ENCODE measurements at regions not wholly inside any gene's neighbourhood (a gene's known extent, or its start where the extent isn't known, plus 50 kb on each side); places are given as distances from the start of the nearest gene placed in this dataset.

- Histone ChIP-seq H3K27ac (ENCODE audit: low read depth, low read length) (no peak overlapping the region), H3K79me2 (ENCODE audit: insufficient read depth, low read length) (no peaks in the 10 kb centered on the region), H2AFZ (ENCODE audit: low read depth, low read length, poor library complexity, severe bottlenecking) (no peak overlapping the region), H3K9me2 (ENCODE audit: insufficient read depth) (no peaks in the 10 kb centered on the region), H3K4me1 (ENCODE audit: control insufficient read depth in 1 of 2, insufficient read depth in 2 of 2, low read length in 2 of 2) (no peaks in the 10 kb centered on the region), H3K4me2 (ENCODE audit: low read length) (no peak overlapping the region), H3K9me3 (ENCODE audit: control insufficient read depth in 1 of 2, insufficient read depth in 1 of 2, low read depth in 1 of 2, low read length in 2 of 2) (no peaks in the 10 kb centered on the region), H3K36me3 (ENCODE audit: control insufficient read depth in 1 of 2, insufficient read depth in 2 of 2, low read length in 2 of 2) (no peaks in the 10 kb centered on the region), H3K27me3 (ENCODE audit: insufficient read depth, low read length) (0 out of 2 replicates have a peak, but pooled peaks cover 12% of the 10 kb centered on the region), H3K9ac (ENCODE audit: low read length) (no peak overlapping the region), H3K4me3 (replicated peaks in 1 of 2; ENCODE audit: low read depth in 1 of 2, low read length in 2 of 2) (no peak overlapping the region), H4K20me1 (ENCODE audit: insufficient read depth) (no peaks in the 10 kb centered on the region)
- ATAC-seq (no peak), DNase-seq (ENCODE audit: low read depth, low spot score) (no peak)
- ChIA-PET RAD21 (ENCODE audit: low non-redundant PET in 1 of 2, low total read pairs in 2 of 2, uncharacterized antibody in 2 of 2, unreplicated experiment in 2 of 2) (no interaction called here), CTCF (no interaction called here), POLR2A (no interaction called here)
- intact Hi-C loops (cut with micrococcal nuclease), result no loop called here
- no peak for TF ChIP-seq FOSL1 (IDR thresholded peaks at IDR 0.05; ENCODE audit: low read depth)
- no peak for TF ChIP-seq EZH2phosphoT487 (IDR thresholded peaks at IDR 0.05; ENCODE audit: borderline replicate concordance)
- no peak for TF ChIP-seq SP1 (IDR thresholded peaks at IDR 0.05; ENCODE audit: low read depth)
- no peak for TF ChIP-seq ELF1 (IDR thresholded peaks at IDR 0.05; ENCODE audit: borderline replicate concordance, low read depth)
- TF ChIP-seq EZH2 (IDR thresholded peaks at IDR 0.05), result no peak
- TF ChIP-seq ZNF274 (IDR thresholded peaks at IDR 0.05; ENCODE audit: low read depth, low read length), result no peak
- no peak for TF ChIP-seq CEBPB (IDR thresholded peaks at IDR 0.05; ENCODE audit: low read depth)
- TF ChIP-seq CTCF (IDR thresholded peaks at IDR 0.05 in 2 of 3, conservative IDR thresholded peaks at IDR 0.05 in 1 of 3; ENCODE audit: borderline replicate concordance in 1 of 3, insufficient read depth in 1 of 3, low read depth in 2 of 3, low read length in 2 of 3), result no peak
- no peak for TF ChIP-seq MAX (IDR thresholded peaks at IDR 0.05)
- no peak for TF ChIP-seq SRF (IDR thresholded peaks at IDR 0.05; ENCODE audit: low read depth)
- TF ChIP-seq CBX3 (IDR thresholded peaks at IDR 0.05; ENCODE audit: low read depth), result no peak
- TF ChIP-seq EGR1 (IDR thresholded peaks at IDR 0.05; ENCODE audit: low read depth), result no peak
- no peak for TF ChIP-seq JUND (IDR thresholded peaks at IDR 0.05)
- TF ChIP-seq SIN3A (IDR thresholded peaks at IDR 0.05; ENCODE audit: low read depth), result no peak
- TF ChIP-seq POLR2A (IDR thresholded peaks at IDR 0.05; ENCODE audit: borderline replicate concordance, extremely low read depth, insufficient read depth, insufficient read length), result no peak
- TF ChIP-seq ATF3 (IDR thresholded peaks at IDR 0.05), result no peak
- TF ChIP-seq ZBTB33 (IDR thresholded peaks at IDR 0.05; ENCODE audit: extremely low read depth, insufficient replicate concordance, low read length), result no peak
- no peak for TF ChIP-seq ZFX (IDR thresholded peaks at IDR 0.05)
- TF ChIP-seq POLR2AphosphoS5 (IDR thresholded peaks at IDR 0.05; ENCODE audit: low read depth, low read length), result no peak
- BruUV-seq (replicated peaks), result no TSS peak
Measured at GRCh38 chr4:52263607-52264006, 212.5 kb downstream of the SPATA18 start.
